NCI-H2196 treated with DMSO at 0.1 percent for 48 hours (cell line): ENCODE measurements at regions not wholly inside any gene's neighbourhood (a gene's known extent, or its start where the extent isn't known, plus 50 kb on each side); places are given as distances from the start of the nearest gene placed in this dataset.
"Not testable (repeated sequence)": the region's sequence is repeated elsewhere in the genome, so short reads cannot be mapped to it uniquely, and the experiment has no call there.

ENCODE experiments used
- DNase-seq: peaks from one replicate; lab custom pipeline; 2025; ENCODE audit not compliant: unreplicated experiment; lab: John Stamatoyannopoulos, UW

- DNase-seq: no peak
Observed at GRCh38 chr1:227508431-227508830, 54.9 kb upstream of the ZNF678 start.

- DNase-seq: not testable (repeated sequence)
Observed at GRCh38 chr1:227506490-227507393, 56.6 kb upstream of the ZNF678 start.

- DNase-seq: not testable (repeated sequence)
Observed at GRCh38 chr1:227496045-227496444, 67.3 kb upstream of the ZNF678 start.

GRCh38 chr1:227493863-227494551 lies 69.3 kb upstream of the ZNF678 start:
- DNase-seq: not testable (repeated sequence)

GRCh38 chr1:227490478-227490877 lies 72.9 kb upstream of the ZNF678 start:
- no peak for DNase-seq

GRCh38 chr1:227490001-227490400 lies 73.4 kb upstream of the ZNF678 start:
- no peak for DNase-seq

- DNase-seq: no peak
Observed at GRCh38 chr1:227489572-227489971, 73.8 kb upstream of the ZNF678 start.

GRCh38 chr1:227487606-227488005 lies 75.8 kb upstream of the ZNF678 start:
- DNase-seq: no peak

GRCh38 chr1:227486559-227486958 lies 76.8 kb upstream of the ZNF678 start:
- DNase-seq: no peak

- DNase-seq: no peak
Observed at GRCh38 chr1:227482023-227482299, 81.4 kb upstream of the ZNF678 start.

- DNase-seq: not testable (repeated sequence)
Observed at GRCh38 chr1:227474072-227474471, 89.3 kb upstream of the ZNF678 start.

- no peak for DNase-seq
Observed at GRCh38 chr1:227472772-227473171, 90.6 kb upstream of the ZNF678 start.

GRCh38 chr1:227470688-227471087 lies 92.7 kb upstream of the ZNF678 start:
- no peak for DNase-seq

GRCh38 chr1:227469708-227470107 lies 93.6 kb upstream of the ZNF678 start:
- no peak for DNase-seq

GRCh38 chr1:227466039-227466645 lies 97.2 kb upstream of the ZNF678 start:
- no peak for DNase-seq

GRCh38 chr1:227465256-227465655 lies 98.1 kb upstream of the ZNF678 start:
- no peak for DNase-seq

GRCh38 chr1:227459977-227460376 lies 103.4 kb upstream of the ZNF678 start:
- no peak for DNase-seq

- no peak for DNase-seq
Observed at GRCh38 chr1:227459326-227459841, 104.0 kb upstream of the ZNF678 start.

GRCh38 chr1:227454686-227455085 lies 108.7 kb upstream of the ZNF678 start:
- no peak for DNase-seq

GRCh38 chr1:227453631-227454355 lies 109.6 kb upstream of the ZNF678 start:
- no peak for DNase-seq

- no peak for DNase-seq
Observed at GRCh38 chr1:227451954-227452353, 111.4 kb upstream of the ZNF678 start.
